ENCODE measurements at regions not wholly inside any gene's neighbourhood (a gene's known extent, or its start where the extent isn't known, plus 50 kb on each side); places are given as distances from the start of the nearest gene placed in this dataset.

DNA sequence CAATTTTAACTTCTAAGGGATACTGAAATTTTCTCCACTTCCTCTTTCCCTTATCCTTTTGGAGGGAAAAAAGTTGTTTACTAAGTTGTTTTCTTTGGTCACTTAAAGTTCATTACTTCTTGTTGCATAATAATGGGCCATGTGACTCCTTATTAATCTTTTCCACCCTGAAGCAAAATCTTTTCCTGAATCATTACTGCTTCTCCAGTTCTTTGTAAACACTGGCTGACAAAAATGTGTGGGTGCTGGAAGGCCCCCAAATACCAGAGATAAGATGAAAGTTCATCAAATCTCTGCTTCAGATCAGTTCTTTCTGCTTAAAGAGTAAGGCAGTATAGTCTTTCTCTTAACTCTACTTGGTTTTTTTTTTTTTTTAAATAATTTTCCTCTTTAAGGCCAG is 108.9 kb upstream of the NHS start:
- no peak overlapping the region for H3K4me3 ChIP-seq (ENCODE audit: low read depth, low read length)
- TF ChIP-seq, protein P1, sequence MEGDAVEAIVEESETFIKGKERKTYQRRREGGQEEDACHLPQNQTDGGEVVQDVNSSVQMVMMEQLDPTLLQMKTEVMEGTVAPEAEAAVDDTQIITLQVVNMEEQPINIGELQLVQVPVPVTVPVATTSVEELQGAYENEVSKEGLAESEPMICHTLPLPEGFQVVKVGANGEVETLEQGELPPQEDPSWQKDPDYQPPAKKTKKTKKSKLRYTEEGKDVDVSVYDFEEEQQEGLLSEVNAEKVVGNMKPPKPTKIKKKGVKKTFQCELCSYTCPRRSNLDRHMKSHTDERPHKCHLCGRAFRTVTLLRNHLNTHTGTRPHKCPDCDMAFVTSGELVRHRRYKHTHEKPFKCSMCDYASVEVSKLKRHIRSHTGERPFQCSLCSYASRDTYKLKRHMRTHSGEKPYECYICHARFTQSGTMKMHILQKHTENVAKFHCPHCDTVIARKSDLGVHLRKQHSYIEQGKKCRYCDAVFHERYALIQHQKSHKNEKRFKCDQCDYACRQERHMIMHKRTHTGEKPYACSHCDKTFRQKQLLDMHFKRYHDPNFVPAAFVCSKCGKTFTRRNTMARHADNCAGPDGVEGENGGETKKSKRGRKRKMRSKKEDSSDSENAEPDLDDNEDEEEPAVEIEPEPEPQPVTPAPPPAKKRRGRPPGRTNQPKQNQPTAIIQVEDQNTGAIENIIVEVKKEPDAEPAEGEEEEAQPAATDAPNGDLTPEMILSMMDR (IDR thresholded peaks at IDR 0.05; ENCODE audit: insufficient read depth, low read depth, low read length, missing control alignments), result no peak
- no peak for DNase-seq (ENCODE audit: low read depth)

DNA sequence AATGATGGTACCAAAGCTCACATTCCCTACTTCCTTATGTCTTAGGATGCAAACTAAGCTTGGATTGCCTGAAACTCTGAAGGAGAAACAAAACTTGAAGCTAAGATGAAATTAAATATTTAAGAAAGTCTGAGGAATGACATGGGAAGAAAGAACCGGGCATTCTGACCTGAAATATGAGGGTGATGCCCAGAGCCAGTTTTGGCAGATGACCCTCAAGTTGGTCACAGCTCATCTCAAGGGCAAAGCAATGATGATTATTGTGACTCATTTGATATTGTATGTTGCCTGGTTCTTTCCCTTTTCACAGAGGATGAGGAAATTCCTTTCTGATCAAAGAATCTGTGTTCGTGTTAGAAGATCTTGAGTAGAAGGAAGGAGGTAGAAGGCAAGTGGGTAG is 96.0 kb upstream of the NHS start:
- H3K4me3 ChIP-seq (ENCODE audit: low read depth, low read length), result no peak overlapping the region
- TF ChIP-seq, protein P1 (IDR thresholded peaks at IDR 0.05; ENCODE audit: insufficient read depth, low read depth, low read length, missing control alignments), result no peak
- no peak for DNase-seq (ENCODE audit: low read depth)

DNA sequence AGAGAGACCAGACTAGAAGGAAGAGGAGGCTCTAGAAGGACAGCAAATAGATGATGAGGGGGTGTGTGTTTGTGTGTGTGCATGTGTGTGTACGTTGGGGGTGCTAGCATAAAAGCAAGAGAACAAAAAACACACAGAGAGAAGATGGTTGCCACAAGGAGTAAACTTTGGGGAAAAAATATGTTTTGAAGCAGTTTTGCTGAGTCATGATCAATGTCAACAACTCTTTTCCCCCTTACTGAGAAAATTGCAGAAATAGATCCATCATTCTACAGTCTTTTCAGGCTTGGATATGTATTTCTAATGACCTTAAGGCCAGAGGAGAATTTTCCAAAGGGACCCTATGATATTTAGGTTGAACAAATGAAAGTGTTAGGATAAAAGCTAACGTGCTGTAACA is 89.0 kb upstream of the NHS start:
- no peak overlapping the region for H3K4me3 ChIP-seq (ENCODE audit: low read depth, low read length)
- TF ChIP-seq, protein P1 (IDR thresholded peaks at IDR 0.05; ENCODE audit: insufficient read depth, low read depth, low read length, missing control alignments), result no peak
- DNase-seq (ENCODE audit: low read depth), result no peak

DNA sequence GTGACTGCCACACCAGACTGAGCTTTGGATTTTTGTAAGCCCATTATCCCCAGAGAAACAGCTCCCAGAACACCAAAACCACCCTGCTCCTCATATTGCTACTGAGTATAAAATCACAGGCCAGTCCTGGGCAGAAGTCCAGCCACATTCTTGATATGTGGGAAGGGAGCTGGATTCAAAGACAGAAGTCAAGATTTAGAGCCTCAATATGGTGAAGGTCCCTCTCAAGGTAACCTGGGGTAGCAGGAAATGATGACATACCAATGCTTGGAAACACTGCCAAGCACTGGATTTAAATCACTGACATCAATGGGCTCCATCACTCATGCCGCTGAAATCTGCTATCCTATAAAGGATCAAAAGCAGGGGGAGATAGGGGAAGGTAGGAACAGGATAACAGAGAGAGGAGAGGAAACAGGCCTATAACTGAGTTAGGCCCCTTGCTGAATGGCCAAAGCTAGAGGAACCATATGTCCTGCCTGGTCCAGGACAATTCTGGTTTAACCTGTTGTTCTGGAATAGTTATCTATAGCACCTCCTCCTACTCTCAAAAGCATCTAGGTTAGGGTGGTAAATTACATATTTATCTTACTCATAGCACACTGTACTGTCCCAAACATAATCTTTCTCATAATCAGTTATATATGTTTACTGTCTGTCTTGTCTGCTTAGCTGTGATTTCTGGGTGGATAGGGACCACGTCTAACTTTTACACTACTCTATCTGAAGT is 83.7 kb upstream of the NHS start:
- H3K4me3 ChIP-seq (ENCODE audit: low read depth, low read length), result no peak overlapping the region
- no peak for DNase-seq (ENCODE audit: low read depth)
- TF ChIP-seq, protein P1 (IDR thresholded peaks at IDR 0.05; ENCODE audit: insufficient read depth, low read depth, low read length, missing control alignments), result no peak

DNA sequence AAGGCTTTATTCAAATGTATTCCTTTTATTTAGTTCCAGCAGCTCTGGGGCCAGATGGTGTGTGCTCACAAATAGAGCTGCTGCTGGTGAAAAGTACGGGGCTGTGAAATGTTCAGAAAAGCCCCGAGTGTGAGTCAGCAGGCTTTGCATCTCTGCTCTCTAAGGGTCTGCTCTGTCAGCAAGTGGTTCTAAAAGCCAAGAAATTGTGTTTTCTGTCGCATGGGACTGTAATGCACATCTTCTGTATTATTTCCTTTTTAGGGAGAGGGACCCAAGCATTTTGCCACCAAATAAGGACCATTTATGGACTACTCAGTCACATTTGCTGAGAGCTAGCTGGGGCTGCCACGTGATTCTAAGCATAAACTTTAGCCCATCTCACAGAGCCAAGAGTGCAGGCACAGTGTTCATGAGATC is 82.9 kb upstream of the NHS start:
- DNase-seq (ENCODE audit: low read depth), result no peak
- TF ChIP-seq, protein P1 (IDR thresholded peaks at IDR 0.05; ENCODE audit: insufficient read depth, low read depth, low read length, missing control alignments), result no peak
- H3K4me3 ChIP-seq (ENCODE audit: low read depth, low read length), result no peak overlapping the region

DNA sequence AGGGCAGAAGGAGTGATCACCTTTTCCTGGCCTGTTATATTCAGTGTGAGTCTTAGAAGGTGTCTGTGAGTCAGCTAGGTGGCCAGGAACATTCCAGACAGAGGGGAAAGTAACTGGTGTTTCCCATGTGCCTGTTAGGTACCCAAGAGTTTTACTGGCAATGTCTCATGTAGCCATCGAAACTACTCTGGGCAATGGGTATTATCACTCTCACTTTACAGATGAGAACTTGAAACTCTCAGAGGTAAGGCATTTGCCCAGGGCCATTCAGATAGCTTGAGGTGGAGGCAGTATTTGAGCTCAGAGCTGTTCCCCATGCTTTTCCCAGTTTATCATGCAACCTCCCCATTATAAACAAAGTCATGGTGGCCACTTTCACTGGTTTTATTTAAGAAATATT is 80.4 kb upstream of the NHS start:
- no peak for DNase-seq (ENCODE audit: low read depth)

More for the DNA sequence above, 80.4 kb upstream of the NHS start:
- H3K4me3 ChIP-seq (ENCODE audit: low read depth, low read length), result no peak overlapping the region
- TF ChIP-seq, protein P1 (IDR thresholded peaks at IDR 0.05; ENCODE audit: insufficient read depth, low read depth, low read length, missing control alignments), result no peak

Data from GM12865 (cell line).